Loucy (cell line): ENCODE measurements at regions not wholly inside any gene's neighbourhood (a gene's known extent, or its start where the extent isn't known, plus 50 kb on each side); places are given as distances from the start of the nearest gene placed in this dataset.

Experiments used
- EZH2phosphoT487 ChIP-seq: fragments of 200-600 bp; IDR thresholded peaks from 2 replicates; pipeline ENCODE4 v1.6.1; 2018; ENCODE audit warnings: antibody characterized with exemption, mild to moderate bottlenecking, moderate library complexity, borderline replicate concordance
- TF ChIP-seq, protein P1 (sequence below): fragments of 200-600 bp; sonication (generic); conservative IDR thresholded peaks from 2 replicates; pipeline ENCODE4 v1.5.1; 2014; ENCODE audit warnings: mild to moderate bottlenecking, antibody characterized with exemption, low read length

DNA sequence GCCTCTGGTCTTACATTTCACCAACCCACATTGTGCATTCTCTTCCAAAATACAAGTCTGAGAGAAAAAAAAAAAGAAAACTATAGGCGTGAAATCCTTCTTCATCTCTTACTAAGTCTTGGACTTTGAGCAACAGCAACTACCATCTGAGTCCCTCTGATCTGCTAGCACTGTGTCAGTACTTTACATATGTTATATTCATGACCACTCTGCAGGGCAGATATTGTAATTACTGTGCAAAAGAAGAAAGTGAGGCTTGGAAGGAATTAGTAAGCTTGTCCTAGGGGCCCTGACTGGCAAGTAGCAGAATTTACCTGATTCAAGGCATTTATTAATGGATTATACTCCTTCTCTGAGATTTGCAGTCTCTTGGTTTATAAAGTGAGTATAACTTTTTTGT is 52.7 kb upstream of the EED start:
- TF ChIP-seq, protein P1, sequence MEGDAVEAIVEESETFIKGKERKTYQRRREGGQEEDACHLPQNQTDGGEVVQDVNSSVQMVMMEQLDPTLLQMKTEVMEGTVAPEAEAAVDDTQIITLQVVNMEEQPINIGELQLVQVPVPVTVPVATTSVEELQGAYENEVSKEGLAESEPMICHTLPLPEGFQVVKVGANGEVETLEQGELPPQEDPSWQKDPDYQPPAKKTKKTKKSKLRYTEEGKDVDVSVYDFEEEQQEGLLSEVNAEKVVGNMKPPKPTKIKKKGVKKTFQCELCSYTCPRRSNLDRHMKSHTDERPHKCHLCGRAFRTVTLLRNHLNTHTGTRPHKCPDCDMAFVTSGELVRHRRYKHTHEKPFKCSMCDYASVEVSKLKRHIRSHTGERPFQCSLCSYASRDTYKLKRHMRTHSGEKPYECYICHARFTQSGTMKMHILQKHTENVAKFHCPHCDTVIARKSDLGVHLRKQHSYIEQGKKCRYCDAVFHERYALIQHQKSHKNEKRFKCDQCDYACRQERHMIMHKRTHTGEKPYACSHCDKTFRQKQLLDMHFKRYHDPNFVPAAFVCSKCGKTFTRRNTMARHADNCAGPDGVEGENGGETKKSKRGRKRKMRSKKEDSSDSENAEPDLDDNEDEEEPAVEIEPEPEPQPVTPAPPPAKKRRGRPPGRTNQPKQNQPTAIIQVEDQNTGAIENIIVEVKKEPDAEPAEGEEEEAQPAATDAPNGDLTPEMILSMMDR = no peak
- no peak for TF ChIP-seq EZH2phosphoT487
